ENCODE measurements at regions not wholly inside any gene's neighbourhood (a gene's known extent, or its start where the extent isn't known, plus 50 kb on each side); places are given as distances from the start of the nearest gene placed in this dataset.

- intact Hi-C loops (cut with DNase I; ENCODE audit: low total_unique reads) = no loop called here
- H3K4me3 ChIP-seq (ENCODE audit: low read depth, poor library complexity, severe bottlenecking) = no peak overlapping the region
- WGBS, 2 donors = 55 to 56% methylated on average over 4 of the region's 4 CpGs
- no peak for DNase-seq (ENCODE audit: low spot score in 2 of 2)
- TF ChIP-seq CTCF (IDR thresholded peaks at IDR 0.05) (no peak), POLR2A (IDR thresholded peaks at IDR 0.05) (no peak)
Observed at GRCh38 chr5:3119435-3119834, 368.0 kb upstream of the IRX2 start.

- WGBS, 2 donors = 46 to 59% methylated on average over 15 of the region's 15 CpGs
- DNase-seq (ENCODE audit: low spot score in 2 of 2) = no peak
- H3K4me3 ChIP-seq (ENCODE audit: low read depth, poor library complexity, severe bottlenecking) = no peak overlapping the region
- no peak for TF ChIP-seq CTCF (IDR thresholded peaks at IDR 0.05)
- no peak for TF ChIP-seq POLR2A (IDR thresholded peaks at IDR 0.05)
- intact Hi-C loops (cut with DNase I; ENCODE audit: low total_unique reads) = no loop called here
Observed at GRCh38 chr5:3118340-3118739, 366.9 kb upstream of the IRX2 start.

- no peak for DNase-seq (ENCODE audit: low spot score in 2 of 2)
- WGBS, 2 donors = 67 to 72% methylated on average over 18 to 23 of the region's 23 CpGs
- no peak for TF ChIP-seq POLR2A (IDR thresholded peaks at IDR 0.05)
- TF ChIP-seq CTCF (IDR thresholded peaks at IDR 0.05) = no peak
- no peak overlapping the region for H3K4me3 ChIP-seq (ENCODE audit: low read depth, poor library complexity, severe bottlenecking)
- intact Hi-C loops (cut with DNase I; ENCODE audit: low total_unique reads) = no loop called here
Observed at GRCh38 chr5:3116366-3116765, 364.9 kb upstream of the IRX2 start.

GRCh38 chr5:3114467-3114866 is 363.0 kb upstream of the IRX2 start:
- WGBS, 2 donors = 89 to 90% methylated on average over 14 of the region's 14 CpGs
- TF ChIP-seq POLR2A (IDR thresholded peaks at IDR 0.05) (no peak), CTCF (IDR thresholded peaks at IDR 0.05) (no peak)
- intact Hi-C loops (cut with DNase I; ENCODE audit: low total_unique reads) = no loop called here
- DNase-seq (ENCODE audit: low spot score in 2 of 2) = no peak
- H3K4me3 ChIP-seq (ENCODE audit: low read depth, poor library complexity, severe bottlenecking) = no peak overlapping the region

GRCh38 chr5:3110371-3110770 is 358.9 kb upstream of the IRX2 start:
- peak in 1 of 2 donors; percentile 64 for DNase-seq (ENCODE audit: low spot score in 2 of 2)
- TF ChIP-seq POLR2A (IDR thresholded peaks at IDR 0.05) = no peak
- no peak for TF ChIP-seq CTCF (IDR thresholded peaks at IDR 0.05)
- 84% methylated on average over 9 of the region's 9 CpGs for WGBS, 2 donors
- intact Hi-C loops (cut with DNase I; ENCODE audit: low total_unique reads) = no loop called here
- H3K4me3 ChIP-seq (ENCODE audit: low read depth, poor library complexity, severe bottlenecking) = no peak overlapping the region

- WGBS, 2 donors = 23 to 40% methylated on average over 12 of the region's 12 CpGs
- intact Hi-C loops (cut with DNase I; ENCODE audit: low total_unique reads) = no loop called here
- peak in 1 of 2 donors; percentile 45 for DNase-seq (ENCODE audit: low spot score in 2 of 2)
- no peak overlapping the region for H3K4me3 ChIP-seq (ENCODE audit: low read depth, poor library complexity, severe bottlenecking)
- no peak for TF ChIP-seq POLR2A (IDR thresholded peaks at IDR 0.05)
- TF ChIP-seq CTCF (IDR thresholded peaks at IDR 0.05) = no peak
Observed at GRCh38 chr5:3107156-3107611, 355.7 kb upstream of the IRX2 start.

All from lower leg skin (tissue), 4 donors.